ENCODE measurements at regions not wholly inside any gene's neighbourhood (a gene's known extent, or its start where the extent isn't known, plus 50 kb on each side); places are given as distances from the start of the nearest gene placed in this dataset.

DNA sequence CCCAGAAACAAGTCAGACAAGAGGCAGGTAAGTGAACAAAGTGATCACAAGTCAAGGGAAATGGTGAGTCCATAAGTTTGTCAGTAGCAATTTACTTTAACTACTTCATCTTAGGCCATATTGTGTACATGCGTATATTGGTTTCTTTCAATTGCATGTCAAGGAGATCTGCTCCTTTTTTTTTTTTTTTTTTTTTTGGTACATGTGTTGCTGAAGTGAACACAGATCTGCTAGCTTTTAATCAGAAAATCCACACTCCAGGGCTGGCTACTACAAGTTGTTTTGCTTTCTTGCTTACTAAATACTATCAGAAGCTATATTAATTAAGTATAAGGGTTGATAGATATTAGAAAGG is 985.1 kb downstream of the TSN start:
- no peak overlapping the region for H3K27ac ChIP-seq
- TF ChIP-seq, protein P1, sequence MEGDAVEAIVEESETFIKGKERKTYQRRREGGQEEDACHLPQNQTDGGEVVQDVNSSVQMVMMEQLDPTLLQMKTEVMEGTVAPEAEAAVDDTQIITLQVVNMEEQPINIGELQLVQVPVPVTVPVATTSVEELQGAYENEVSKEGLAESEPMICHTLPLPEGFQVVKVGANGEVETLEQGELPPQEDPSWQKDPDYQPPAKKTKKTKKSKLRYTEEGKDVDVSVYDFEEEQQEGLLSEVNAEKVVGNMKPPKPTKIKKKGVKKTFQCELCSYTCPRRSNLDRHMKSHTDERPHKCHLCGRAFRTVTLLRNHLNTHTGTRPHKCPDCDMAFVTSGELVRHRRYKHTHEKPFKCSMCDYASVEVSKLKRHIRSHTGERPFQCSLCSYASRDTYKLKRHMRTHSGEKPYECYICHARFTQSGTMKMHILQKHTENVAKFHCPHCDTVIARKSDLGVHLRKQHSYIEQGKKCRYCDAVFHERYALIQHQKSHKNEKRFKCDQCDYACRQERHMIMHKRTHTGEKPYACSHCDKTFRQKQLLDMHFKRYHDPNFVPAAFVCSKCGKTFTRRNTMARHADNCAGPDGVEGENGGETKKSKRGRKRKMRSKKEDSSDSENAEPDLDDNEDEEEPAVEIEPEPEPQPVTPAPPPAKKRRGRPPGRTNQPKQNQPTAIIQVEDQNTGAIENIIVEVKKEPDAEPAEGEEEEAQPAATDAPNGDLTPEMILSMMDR (conservative IDR thresholded peaks at IDR 0.05) = no peak

DNA sequence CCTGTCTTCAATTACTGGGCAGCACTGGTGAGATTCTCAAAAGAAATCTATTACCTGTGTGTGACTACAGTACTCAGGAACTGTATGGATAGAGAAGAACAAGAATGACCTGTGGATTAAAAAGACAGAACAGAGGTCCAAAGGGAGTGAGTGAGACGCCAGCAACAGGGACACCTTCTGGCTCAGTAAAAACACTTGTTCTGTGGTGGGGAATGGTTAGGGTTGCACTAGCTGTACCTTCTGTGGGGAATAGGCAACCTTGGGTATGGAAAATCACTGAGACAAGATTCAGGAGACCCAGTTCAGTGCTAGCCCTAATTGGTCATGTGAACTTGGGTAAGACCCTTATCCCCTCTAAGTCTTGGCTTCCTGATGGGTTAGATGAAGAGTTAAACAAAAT is 986.0 kb downstream of the TSN start:
- TF ChIP-seq, protein P1 (conservative IDR thresholded peaks at IDR 0.05) = no peak
- H3K27ac ChIP-seq = no peak overlapping the region

DNA sequence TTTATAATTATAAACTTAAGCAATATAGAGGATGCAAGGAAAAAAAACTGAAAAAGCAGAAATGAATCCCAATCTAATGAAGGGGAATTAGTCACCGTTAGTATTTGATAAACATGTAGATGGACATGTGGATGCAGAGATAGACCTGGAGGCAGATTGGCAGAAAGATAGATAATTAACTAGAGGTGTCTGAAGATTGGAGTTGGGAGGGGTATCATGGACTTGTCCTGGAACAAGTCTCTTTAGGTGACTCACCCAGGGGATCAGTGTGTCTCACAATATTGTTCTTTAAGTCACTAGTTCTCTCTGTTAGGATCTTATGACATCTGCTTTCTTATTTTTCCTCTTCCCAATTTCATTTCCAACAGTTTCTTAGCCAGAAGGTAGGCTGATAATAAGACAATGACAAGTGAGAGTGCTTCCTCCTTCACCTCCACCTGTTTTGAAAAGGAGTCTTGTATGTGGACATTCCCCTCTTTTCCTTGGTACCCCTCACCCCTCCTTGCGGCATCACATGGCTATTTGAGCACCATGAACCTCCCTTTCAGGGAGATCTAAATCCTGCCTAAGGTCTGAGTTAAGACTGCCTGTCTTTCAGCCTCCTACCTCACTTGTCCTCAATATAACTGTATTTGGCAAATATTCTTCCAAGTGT is 987.7 kb downstream of the TSN start:
- no peak overlapping the region for H3K27ac ChIP-seq
- TF ChIP-seq, protein P1 (conservative IDR thresholded peaks at IDR 0.05) = no peak

DNA sequence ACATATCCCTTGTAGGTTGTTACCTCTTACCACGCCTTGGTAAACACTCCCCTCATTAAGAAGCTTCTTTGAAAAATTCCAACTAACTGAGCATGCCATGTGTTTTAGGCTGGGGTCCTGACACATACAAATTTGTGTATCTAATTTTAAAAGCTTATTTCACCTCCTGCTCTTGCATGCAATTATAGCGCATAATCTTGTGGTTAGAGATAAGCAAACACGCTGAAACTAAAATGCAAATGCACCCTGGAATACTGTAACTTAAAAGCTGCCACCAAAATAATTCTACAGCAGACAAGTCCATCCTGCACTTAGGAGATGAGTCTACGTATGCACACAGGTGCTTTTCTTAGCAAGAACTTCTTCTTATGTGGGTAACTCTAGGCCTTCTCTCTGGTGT is 990.2 kb downstream of the TSN start:
- no peak overlapping the region for H3K27ac ChIP-seq
- TF ChIP-seq, protein P1 (conservative IDR thresholded peaks at IDR 0.05) = no peak

DNA sequence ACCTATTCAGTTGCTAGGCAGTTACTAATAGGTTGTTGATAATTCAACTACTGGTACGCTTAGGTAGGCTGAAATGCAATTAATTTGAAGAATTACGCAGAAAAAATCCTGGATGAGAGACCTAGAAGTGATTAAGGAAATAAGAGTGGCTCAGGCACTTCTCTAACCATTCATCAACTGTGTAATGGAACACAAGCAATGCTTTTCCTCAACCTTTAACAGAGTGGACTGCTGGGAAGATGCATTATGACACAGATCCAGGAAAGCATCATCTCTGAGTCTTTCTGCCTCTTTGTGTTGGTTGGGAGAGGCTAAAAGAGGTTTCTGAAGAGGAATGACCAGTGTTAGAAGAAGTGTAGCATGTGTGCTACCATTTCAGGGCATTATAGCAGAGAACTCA is 992.2 kb downstream of the TSN start:
- TF ChIP-seq, protein P1 (conservative IDR thresholded peaks at IDR 0.05) = no peak
- no peak overlapping the region for H3K27ac ChIP-seq

DNA sequence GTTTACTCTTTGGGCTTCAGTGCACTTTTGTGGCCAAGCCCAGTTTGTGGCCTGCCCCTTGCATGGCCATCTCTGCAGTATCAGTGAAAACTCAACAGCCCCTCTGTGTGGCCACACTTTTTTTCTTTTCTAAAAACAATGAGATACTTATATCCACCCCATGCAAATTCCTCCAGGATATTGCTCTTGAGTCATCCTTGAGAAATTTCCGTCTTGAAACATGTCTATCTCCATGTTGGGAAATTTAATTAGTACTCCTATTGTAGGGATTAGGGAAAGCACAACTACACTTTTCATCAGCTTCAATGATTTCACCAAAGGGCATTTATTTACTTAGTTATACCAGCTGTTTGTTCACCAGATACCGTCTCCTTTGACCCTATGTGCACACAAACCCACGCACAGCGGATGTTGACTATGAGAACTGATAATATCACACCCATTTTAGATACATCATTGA is 993.1 kb downstream of the TSN start:
- H3K27ac ChIP-seq = no peak overlapping the region
- TF ChIP-seq, protein P1 (conservative IDR thresholded peaks at IDR 0.05) = peak; percentile 20

DNA sequence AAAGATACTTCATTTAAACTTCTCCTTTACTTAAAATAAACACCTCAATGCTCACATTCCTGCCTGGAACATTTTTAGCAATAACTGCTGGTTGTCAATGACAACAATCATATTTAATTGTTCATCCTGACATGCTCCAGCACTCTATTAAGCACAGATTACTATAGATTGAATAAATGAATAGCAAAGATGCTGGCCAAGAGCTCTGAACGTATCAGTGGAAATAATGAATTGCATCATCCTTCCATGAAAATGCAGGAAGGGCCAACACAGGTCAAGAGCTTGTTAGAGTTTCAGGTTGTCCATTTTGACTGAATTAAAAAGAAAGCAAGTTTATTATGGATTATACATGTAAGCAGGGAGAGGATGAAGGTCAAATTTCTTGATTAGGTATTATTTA is 994.0 kb downstream of the TSN start:
- no peak overlapping the region for H3K27ac ChIP-seq
- TF ChIP-seq, protein P1 (conservative IDR thresholded peaks at IDR 0.05) = no peak

Measured in VCaP (cell line).